ENCODE measurements at regions not wholly inside any gene's neighbourhood (a gene's known extent, or its start where the extent isn't known, plus 50 kb on each side); places are given as distances from the start of the nearest gene placed in this dataset.

GRCh38 chr3:4907050-4907449 lies 72.2 kb upstream of the BHLHE40 start:
- Histone ChIP-seq H2BK5ac (ENCODE audit: low read depth, low read length, poor library complexity, severe bottlenecking) (no peak overlapping the region), H3K18ac (ENCODE audit: low read depth, low read length) (no peak overlapping the region), H3K36me3 (ENCODE audit: control insufficient read depth, insufficient read depth, low read length) (no peaks in the 10 kb centered on the region), H3K56ac (ENCODE audit: extremely low read depth, insufficient read depth, low read length) (no peak overlapping the region), H3K27ac (ENCODE audit: insufficient read depth, low read length) (no peak overlapping the region), H3K4me2 (ENCODE audit: low read depth, low read length) (no peak overlapping the region), H3K9me1 (ENCODE audit: insufficient read depth, low read length) (peaks cover 2% of the 10 kb centered on the region), H2AFZ (replicated peaks; ENCODE audit: low read length, poor library complexity) (no peak overlapping the region), H4K8ac (ENCODE audit: low read depth in 2 of 2, low read length in 2 of 2) (no peak overlapping the region), H3K4me3 (ENCODE audit: insufficient read depth, low read depth, low read length) (no peak overlapping the region), H3K9me3 (ENCODE audit: control insufficient read depth, insufficient read depth, low read length) (no peaks in the 10 kb centered on the region), H2AK5ac (ENCODE audit: low read depth, low read length) (no peak overlapping the region), H2AK9ac (replicated peaks; ENCODE audit: low read depth, low read length, poor library complexity) (no peak overlapping the region), H3K4me1 (ENCODE audit: control insufficient read depth, insufficient read depth, low read length) (no peaks in the 10 kb centered on the region), H4K5ac (ENCODE audit: low read depth, low read length) (no peak overlapping the region), H3K14ac (replicated peaks; ENCODE audit: low read depth, low read length) (no peak overlapping the region), H3K27me3 (ENCODE audit: control insufficient read depth, insufficient read depth, low read length) (peaks cover 1% of the 10 kb centered on the region; the same call in 1 of the 2 replicates), H3K23ac (ENCODE audit: low read depth, low read length) (no peak overlapping the region), H3K4ac (ENCODE audit: low read depth, low read length) (no peak overlapping the region), H4K20me1 (ENCODE audit: insufficient read depth, low read length) (no peaks in the 10 kb centered on the region), H3K79me1 (ENCODE audit: low read depth in 1 of 2, low read length in 2 of 2) (no peaks in the 10 kb centered on the region), H2BK15ac (ENCODE audit: low read depth, low read length) (no peak overlapping the region), H2BK120ac (ENCODE audit: low read depth, low read length) (no peak overlapping the region), H2BK20ac (ENCODE audit: low read depth, low read length) (no peak overlapping the region), H3K9ac (ENCODE audit: low read depth, low read length) (no peak overlapping the region), H4K91ac (ENCODE audit: insufficient read depth, low read depth, low read length) (no peak overlapping the region)
- DNase-seq (no peak), ATAC-seq (ENCODE audit: low read depth) (no peak)
- in situ Hi-C loops (cut with MboI; ENCODE audit: low sequenced_read_pairs): loop anchor here (10.0 kb wide), 1 partner anchor 48 kb away; no protein-coding TSS in a partner anchor
- dilution Hi-C loops (cut with HindIII; ENCODE audit: low sequenced_read_pairs, unreplicated experiment): no loop called here
- WGBS, 2 experiments (ENCODE audit: extremely low coverage in 2 of 2, insufficient read length in 1 of 2): no CpG with 5 or more reads among the region's 1 CpG
- no TSS peak for BruUV-seq (replicated peaks)
- POLR2A ChIA-PET (ENCODE audit: unreplicated experiment): no interaction called here
- intact Hi-C loops (cut with micrococcal nuclease): no loop called here
- TF ChIP-seq FOS (IDR thresholded peaks at IDR 0.05; ENCODE audit: low read depth, low read length) (no peak), CTCF (conservative IDR thresholded peaks at IDR 0.05; ENCODE audit: low read depth, low read length) (no peak), CEBPB (IDR thresholded peaks at IDR 0.05; ENCODE audit: low read depth, low read length) (no peak), RCOR1 (IDR thresholded peaks at IDR 0.05; ENCODE audit: insufficient replicate concordance, low read length) (no peak), POLR2A (IDR thresholded peaks at IDR 0.05; ENCODE audit: low read depth, low read length) (no peak), MXI1 (IDR thresholded peaks at IDR 0.05; ENCODE audit: borderline replicate concordance, low read depth, low read length) (no peak), NFE2L2 (IDR thresholded peaks at IDR 0.05; ENCODE audit: low read depth, low read length) (no peak), CHD1 (IDR thresholded peaks at IDR 0.05; ENCODE audit: low read depth, low read length) (no peak), RFX5 (IDR thresholded peaks at IDR 0.05; ENCODE audit: low read depth, low read length) (no peak), ELK1 (IDR thresholded peaks at IDR 0.05; ENCODE audit: borderline replicate concordance, low read depth, low read length) (no peak), SMC3 (IDR thresholded peaks at IDR 0.05; ENCODE audit: low read depth, low read length) (no peak), BHLHE40 (IDR thresholded peaks at IDR 0.05; ENCODE audit: low read depth, low read length) (no peak)
- CTCF ChIA-PET: no interaction called here

All from IMR-90 (cell line).